Spleen (tissue), 7 donors: ENCODE measurements at regions not wholly inside any gene's neighbourhood (a gene's known extent, or its start where the extent isn't known, plus 50 kb on each side); places are given as distances from the start of the nearest gene placed in this dataset.

Experiments
- POLR2A ChIP-seq, 3 donors: fragments of 450-650 bp; IDR thresholded peaks; one replicate each; pipeline ENCODE4 v1.5.1; 2017; ENCODE audit warnings: antibody characterized with exemption in 3 of 3, mild to moderate bottlenecking in 1 of 3
- POLR2AphosphoS5 ChIP-seq, 3 donors: sonication (generic); formaldehyde crosslinking; IDR thresholded peaks; one replicate each; pipeline ENCODE4 v1.5.1; 2017; ENCODE audit warnings: antibody characterized with exemption in 3 of 3
- TF ChIP-seq, protein P1 (sequence below), 11 experiments: fragments of 200-600 bp in 7 of 11; fragments of 450-650 bp in 4 of 11; sonication (generic) in 4 of 11; IDR thresholded peaks in 8 of 11; conservative IDR thresholded peaks in 3 of 11; 1 replicate in 7 of 11; 2 replicates in 4 of 11; pipeline versions ENCODE4 v1.4.0 to v1.8.0; 2016 to 2021; ENCODE audit warnings: antibody characterized with exemption in 11 of 11, inconsistent platforms in 4 of 11, mild to moderate bottlenecking in 1 of 11
- donor health status: DM: no; HTN: no; CAD: no; lungs with moderate emphysema.
- donor health status: DM: no; HTN: no; CAD: no.
- donor health status: DM: no; HTN: no; CAD: no.

DNA sequence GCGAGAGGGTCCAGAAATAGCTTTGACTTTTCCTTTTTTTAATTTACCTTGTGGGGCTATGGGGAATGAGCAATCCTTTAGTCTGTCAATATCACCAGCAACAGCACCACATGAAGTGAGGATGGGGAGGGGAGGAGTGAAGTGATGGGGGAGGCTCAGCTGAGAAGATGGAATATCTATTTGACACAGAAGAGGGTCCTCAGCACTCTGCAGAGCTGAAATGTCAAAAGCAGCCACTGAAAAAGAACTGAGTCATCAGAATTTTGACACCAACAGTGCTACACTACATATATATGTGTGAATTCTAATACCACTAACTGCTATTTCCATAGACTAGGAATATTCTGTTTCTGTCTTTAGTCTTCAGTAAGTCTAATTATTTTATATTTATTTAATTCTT is 427.0 kb upstream of the PBX1 start:
- TF ChIP-seq, protein P1, sequence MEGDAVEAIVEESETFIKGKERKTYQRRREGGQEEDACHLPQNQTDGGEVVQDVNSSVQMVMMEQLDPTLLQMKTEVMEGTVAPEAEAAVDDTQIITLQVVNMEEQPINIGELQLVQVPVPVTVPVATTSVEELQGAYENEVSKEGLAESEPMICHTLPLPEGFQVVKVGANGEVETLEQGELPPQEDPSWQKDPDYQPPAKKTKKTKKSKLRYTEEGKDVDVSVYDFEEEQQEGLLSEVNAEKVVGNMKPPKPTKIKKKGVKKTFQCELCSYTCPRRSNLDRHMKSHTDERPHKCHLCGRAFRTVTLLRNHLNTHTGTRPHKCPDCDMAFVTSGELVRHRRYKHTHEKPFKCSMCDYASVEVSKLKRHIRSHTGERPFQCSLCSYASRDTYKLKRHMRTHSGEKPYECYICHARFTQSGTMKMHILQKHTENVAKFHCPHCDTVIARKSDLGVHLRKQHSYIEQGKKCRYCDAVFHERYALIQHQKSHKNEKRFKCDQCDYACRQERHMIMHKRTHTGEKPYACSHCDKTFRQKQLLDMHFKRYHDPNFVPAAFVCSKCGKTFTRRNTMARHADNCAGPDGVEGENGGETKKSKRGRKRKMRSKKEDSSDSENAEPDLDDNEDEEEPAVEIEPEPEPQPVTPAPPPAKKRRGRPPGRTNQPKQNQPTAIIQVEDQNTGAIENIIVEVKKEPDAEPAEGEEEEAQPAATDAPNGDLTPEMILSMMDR (IDR thresholded peaks at IDR 0.05 in 8 of 11, conservative IDR thresholded peaks at IDR 0.05 in 3 of 11), result no peak
- TF ChIP-seq POLR2A (IDR thresholded peaks at IDR 0.05), result no peak
- TF ChIP-seq POLR2AphosphoS5 (IDR thresholded peaks at IDR 0.05), result no peak
